HG02870 (cell line): ENCODE measurements at regions not wholly inside any gene's neighbourhood (a gene's known extent, or its start where the extent isn't known, plus 50 kb on each side); places are given as distances from the start of the nearest gene placed in this dataset.

Source experiments
- ATAC-seq: cut with Tn5 transposase; IDR thresholded peaks from one replicate; pipeline ENCODE4 v1.9.1; 2021; ENCODE audit warnings: mild to moderate bottlenecking, moderate library complexity; ENCODE audit not compliant: unreplicated experiment

DNA sequence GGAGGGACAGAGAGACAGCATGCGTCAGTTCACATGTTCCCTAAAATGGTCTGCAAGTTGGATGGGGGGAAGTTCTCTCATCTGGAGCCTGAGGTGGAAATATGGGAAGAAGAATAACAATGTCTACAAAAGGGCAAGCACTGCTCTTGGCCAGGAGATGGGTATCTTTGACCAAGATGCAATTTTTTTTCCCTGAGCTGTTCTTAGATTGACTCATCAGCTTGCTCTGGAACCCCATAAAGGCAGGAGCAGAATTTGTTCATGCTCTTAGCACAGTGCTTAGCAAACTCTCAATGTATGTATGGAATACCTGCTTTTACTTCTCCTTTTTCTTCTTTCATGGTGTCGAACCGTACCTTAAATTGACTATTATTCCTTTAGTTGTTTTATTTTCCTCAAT lies 90.5 kb upstream of the ZNF827 start:
- peak; percentile 42 for ATAC-seq

DNA sequence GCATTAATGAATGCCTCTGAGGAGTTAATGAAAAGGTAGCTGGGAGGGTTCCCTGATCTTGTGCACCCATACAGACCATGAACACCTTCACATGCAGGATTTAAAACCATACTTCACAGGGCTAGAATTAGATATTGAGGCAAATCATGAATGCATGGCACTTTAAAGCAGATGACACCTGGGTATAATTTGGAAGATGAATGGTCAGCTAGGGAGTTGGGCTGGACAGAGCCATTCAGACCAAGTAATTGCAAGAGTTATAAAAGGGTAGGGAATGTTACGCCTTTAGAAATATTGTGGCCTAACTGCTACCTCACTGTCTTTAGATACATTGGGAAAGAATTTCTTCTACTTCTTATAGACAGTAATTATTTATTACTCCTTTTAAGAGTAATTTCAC lies 89.1 kb upstream of the ZNF827 start:
- ATAC-seq: no peak

DNA sequence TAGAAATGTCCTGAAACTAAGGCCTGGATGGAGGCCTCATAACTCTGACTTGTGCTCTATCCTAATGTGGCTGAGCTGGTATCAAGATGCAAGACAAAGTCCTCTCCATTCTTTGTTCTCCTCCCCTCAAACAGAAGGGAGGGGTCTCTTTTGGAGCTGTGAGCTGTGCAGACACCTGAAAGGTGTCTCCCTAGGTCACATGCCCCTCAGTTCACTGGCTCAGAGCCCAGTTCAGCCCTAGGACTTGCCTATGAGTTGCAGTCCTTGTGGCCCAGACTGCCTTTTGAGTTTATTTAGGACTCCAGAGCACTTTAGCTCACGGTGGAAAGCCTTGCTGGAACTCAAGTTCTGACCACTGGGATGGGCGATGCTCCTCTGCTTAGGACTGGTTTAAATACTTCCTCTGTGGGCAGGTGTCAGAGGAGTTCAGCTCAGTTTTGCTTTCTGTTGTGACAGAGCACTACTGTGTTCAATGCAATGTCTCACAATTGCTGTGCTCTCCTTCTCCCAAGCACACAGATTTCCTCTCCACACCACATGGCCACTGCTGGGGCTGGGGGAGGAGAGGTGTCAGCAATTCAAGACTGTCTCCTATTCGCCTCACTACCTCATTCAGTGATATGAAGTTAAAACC lies 84.8 kb upstream of the ZNF827 start:
- ATAC-seq: peak; percentile 98

DNA sequence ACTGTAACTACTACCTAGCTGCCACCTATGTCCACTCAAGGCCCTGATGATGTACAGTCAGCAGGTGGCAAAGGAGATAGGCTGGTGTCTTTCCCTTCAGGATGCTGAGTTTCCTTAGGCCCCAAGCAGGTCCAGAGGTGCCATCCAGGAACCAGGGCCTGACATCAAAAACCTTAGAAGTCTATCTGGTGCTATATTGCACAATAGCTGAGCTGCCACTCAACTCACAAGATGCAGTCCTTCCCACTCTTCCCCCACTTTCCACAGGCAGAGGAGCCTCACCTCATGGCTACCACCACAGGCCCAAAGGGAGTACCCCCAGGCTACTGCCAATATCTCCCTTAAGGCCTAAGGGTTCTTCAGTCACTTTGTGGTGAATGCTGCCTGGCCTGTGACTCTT lies 83.9 kb upstream of the ZNF827 start:
- ATAC-seq: no peak

DNA sequence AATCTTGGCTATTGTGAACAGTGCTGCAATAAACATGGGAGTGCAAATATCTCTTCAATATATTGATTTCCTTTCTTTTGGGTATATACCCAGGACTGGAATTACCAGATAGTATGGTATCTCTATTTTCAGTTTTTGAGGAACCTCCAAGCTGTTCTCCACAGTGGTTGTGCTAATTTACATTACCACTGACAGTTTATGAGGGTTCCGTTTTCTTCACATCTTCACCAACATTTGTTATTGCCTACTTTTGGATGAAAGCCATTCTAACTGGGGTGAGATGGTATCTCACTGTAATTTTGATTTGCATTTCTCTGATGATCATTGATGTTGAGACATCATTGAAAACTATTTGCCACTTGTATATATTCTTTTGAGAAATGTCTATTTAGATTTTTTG lies 79.6 kb upstream of the ZNF827 start:
- ATAC-seq: no peak

DNA sequence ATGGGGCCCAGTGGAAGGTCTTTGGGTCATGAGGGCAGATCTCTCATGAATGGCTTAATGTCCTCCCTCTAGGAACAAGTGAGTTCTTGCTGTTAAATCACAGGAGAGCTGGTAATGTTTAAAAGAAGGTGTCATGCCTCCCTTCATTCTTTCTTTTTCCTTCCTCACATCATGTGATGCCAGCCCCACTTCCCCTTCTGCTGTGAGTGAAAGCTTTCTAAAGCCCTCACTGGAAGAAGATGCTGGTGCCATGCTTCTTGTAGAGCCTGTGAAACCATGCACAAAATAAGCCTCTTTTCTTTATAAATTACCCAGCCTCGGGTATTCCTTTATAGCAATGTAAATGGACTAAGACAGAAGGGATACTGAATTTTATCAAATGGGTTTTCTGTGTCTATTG lies 66.1 kb upstream of the ZNF827 start:
- ATAC-seq: no peak

DNA sequence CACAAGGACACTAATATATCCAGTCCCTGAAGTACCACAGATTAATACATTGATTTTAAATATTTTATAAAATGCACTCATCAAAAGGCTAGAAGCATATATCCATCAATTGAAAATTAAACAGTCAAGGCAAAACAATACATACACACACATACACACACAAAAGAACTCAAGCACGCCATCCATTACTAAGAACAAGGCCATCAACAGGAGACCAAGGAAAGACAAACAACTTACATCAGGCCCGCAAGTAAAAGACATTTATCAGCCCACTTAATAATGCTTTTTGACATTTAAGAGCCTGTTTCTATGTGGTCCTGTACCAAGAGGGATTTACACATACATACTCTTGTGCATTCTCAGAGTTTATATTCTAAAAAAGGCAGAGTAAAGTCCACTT lies 50.0 kb upstream of the ZNF827 start:
- no peak for ATAC-seq
